CD4-positive, alpha-beta T cell (primary cell): ENCODE measurements at regions not wholly inside any gene's neighbourhood (a gene's known extent, or its start where the extent isn't known, plus 50 kb on each side); places are given as distances from the start of the nearest gene placed in this dataset.

Experiments
- ATAC-seq: fragments of 200-7000 bp; cut with Tn5 transposase; one replicate; pipeline ENCODE4 v1.10.0; 2022; ENCODE audit warnings: mild to moderate bottlenecking; ENCODE audit not compliant: poor library complexity
- CTCF ChIA-PET: fragments of 350-600 bp; sonication (Branson Sonifier 250); formaldehyde crosslinking; loops from one replicate; lab custom pipeline; 2021; ENCODE audit warnings: antibody characterized with exemption, inconsistent platforms; lab: Charles Lee
- POLR2A ChIA-PET: fragments of 350-600 bp; sonication (Branson Sonifier 250); formaldehyde crosslinking; loops from one replicate; lab custom pipeline; 2021; ENCODE audit warnings: antibody characterized with exemption, inconsistent platforms; lab: Charles Lee
- DNase-seq, 14 experiments: peaks; one replicate each; pipeline ENCODE4 v3.0.0-alpha.2; 2013 to 2020; ENCODE audit warnings: mixed read lengths in 2 of 14
- H3K27ac ChIP-seq, 2 donors: one replicate each; pipeline versions ENCODE4 v1.5.1 to v1.7.0; 2013; ENCODE audit warnings: low read length in 2 of 2, low read depth in 1 of 2, mild to moderate bottlenecking in 1 of 2
- H3K27me3 ChIP-seq, 2 experiments: 1 replicate in 1 of 2; 2 replicates in 1 of 2; pipeline versions ENCODE4 v1.6.1 to v1.7.0; 2013; ENCODE audit warnings: low read length in 2 of 2, control low read depth in 1 of 2, mild to moderate bottlenecking in 1 of 2, moderate library complexity in 1 of 2; ENCODE audit not compliant: insufficient read depth in 2 of 2, control insufficient read depth in 1 of 2
- H3K36me3 ChIP-seq: one replicate; pipeline ENCODE4 v1.6.1; 2013; ENCODE audit warnings: low read length, control low read depth; ENCODE audit not compliant: insufficient read depth
- H3K4me1 ChIP-seq: one replicate; pipeline ENCODE4 v1.6.1; 2013; ENCODE audit warnings: low read length, control low read depth; ENCODE audit not compliant: insufficient read depth
- H3K4me3 ChIP-seq: one replicate; pipeline ENCODE4 v1.5.1; 2013; ENCODE audit warnings: mild to moderate bottlenecking, low read length, moderate library complexity
- H3K9me3 ChIP-seq, 2 experiments: 1 replicate in 1 of 2; 2 replicates in 1 of 2; pipeline versions ENCODE4 v1.6.1 to v1.7.0; 2013; ENCODE audit warnings: low read length in 2 of 2, mild to moderate bottlenecking in 2 of 2, control low read depth in 1 of 2, moderate library complexity in 1 of 2; ENCODE audit not compliant: control insufficient read depth in 1 of 2, insufficient read depth in 1 of 2
- H3K27ac Mint-ChIP-seq: one replicate; pipeline ENCODE4 v1.8.0; 2020; ENCODE audit warnings: mixed read lengths
- H3K27me3 Mint-ChIP-seq: one replicate; pipeline ENCODE4 v1.8.0; 2021; ENCODE audit warnings: mixed read lengths
- H3K36me3 Mint-ChIP-seq: one replicate; pipeline ENCODE4 v1.8.0; 2021; ENCODE audit warnings: low read depth, mixed read lengths
- H3K4me1 Mint-ChIP-seq: one replicate; pipeline ENCODE4 v1.8.0; 2021; ENCODE audit warnings: low read depth, mixed read lengths
- H3K4me3 Mint-ChIP-seq: one replicate; pipeline ENCODE4 v1.8.0; 2020; ENCODE audit warnings: mild to moderate bottlenecking, mixed read lengths
- H3K9me3 Mint-ChIP-seq: one replicate; pipeline ENCODE4 v1.8.0; 2020; ENCODE audit warnings: mixed read lengths
- intact Hi-C, 2 experiments: fragments of 100-400 bp; cut with DNase I in 1 of 2; cut with micrococcal nuclease in 1 of 2; formaldehyde crosslinking; loops; one replicate each; pipeline versions ENCODE4 v1.15.1 to v1.9.0; 2023 to 2025; cut with DNase I, micrococcal nuclease
- TF ChIP-seq, protein P1 (sequence below): fragments of 200-600 bp; IDR thresholded peaks from one replicate; pipeline ENCODE4 v1.8.0; 2022; ENCODE audit warnings: antibody characterized with exemption, mild to moderate bottlenecking

DNA sequence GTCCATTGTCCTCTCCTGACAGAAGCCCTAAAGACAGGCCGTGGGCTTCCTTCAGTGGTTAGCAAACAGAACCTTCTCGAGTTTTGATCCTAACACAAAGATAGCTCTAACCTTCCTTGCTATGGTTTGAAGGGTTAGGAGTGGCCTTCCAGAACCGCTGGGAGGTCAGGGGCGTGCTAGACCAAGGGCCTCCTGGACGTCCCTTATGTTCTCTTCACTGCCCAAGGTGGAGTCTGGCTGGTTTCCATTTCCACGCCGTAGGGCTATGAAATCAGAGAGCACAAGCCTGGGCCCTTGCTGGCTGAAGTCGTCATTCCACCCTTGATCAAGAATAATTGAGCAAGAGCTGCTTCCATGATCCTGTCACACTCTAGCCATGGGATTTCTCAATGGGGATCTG, 475.1 kb downstream of the SHQ1 start:
- no peak overlapping the region for H3K27ac ChIP-seq
- H3K4me3 ChIP-seq = no peak overlapping the region
- Mint-ChIP-seq H3K27ac (no peak overlapping the region), H3K4me1 (peaks cover 55% of the 10 kb centered on the region), H3K9me3 (no peaks in the 10 kb centered on the region), H3K4me3 (no peak overlapping the region), H3K27me3 (no peaks in the 10 kb centered on the region), H3K36me3 (peaks cover 2% of the 10 kb centered on the region)
- ChIA-PET POLR2A (no interaction called here), CTCF (no interaction called here)
- H3K4me1 ChIP-seq = peaks cover 9% of the 10 kb centered on the region
- TF ChIP-seq, protein P1, sequence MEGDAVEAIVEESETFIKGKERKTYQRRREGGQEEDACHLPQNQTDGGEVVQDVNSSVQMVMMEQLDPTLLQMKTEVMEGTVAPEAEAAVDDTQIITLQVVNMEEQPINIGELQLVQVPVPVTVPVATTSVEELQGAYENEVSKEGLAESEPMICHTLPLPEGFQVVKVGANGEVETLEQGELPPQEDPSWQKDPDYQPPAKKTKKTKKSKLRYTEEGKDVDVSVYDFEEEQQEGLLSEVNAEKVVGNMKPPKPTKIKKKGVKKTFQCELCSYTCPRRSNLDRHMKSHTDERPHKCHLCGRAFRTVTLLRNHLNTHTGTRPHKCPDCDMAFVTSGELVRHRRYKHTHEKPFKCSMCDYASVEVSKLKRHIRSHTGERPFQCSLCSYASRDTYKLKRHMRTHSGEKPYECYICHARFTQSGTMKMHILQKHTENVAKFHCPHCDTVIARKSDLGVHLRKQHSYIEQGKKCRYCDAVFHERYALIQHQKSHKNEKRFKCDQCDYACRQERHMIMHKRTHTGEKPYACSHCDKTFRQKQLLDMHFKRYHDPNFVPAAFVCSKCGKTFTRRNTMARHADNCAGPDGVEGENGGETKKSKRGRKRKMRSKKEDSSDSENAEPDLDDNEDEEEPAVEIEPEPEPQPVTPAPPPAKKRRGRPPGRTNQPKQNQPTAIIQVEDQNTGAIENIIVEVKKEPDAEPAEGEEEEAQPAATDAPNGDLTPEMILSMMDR = no peak
- no peaks in the 10 kb centered on the region for H3K27me3 ChIP-seq
- DNase-seq (no peak), ATAC-seq (no peak)
- intact Hi-C loops = no loop called here
- H3K36me3 ChIP-seq = peaks cover 5% of the 10 kb centered on the region
- H3K9me3 ChIP-seq = no peaks in the 10 kb centered on the region

DNA sequence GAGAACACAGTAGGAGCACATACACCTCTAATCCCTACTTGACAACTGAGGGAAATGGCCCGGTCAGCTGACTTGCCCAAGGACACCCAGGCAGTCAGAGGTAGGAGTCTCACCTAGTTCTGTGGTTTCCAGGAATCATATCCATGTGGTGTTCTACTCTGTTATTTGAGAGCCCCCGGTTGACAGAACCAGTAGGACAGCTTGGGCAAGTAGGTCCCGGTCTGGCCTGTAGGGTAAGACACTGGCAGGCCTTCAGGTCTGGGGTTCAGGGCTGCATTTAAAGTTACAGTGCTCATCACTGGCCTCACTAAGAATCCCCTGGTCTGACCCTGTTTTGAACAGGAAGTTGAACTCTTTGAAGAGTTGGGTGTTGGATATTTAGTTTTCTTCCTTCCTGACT, 476.1 kb downstream of the SHQ1 start:
- H3K4me1 ChIP-seq = peaks cover 9% of the 10 kb centered on the region
- no peaks in the 10 kb centered on the region for H3K27me3 ChIP-seq
- TF ChIP-seq, protein P1 = no peak
- CTCF ChIA-PET = interaction anchor here (0.6 kb wide), 1 partner anchor 277 kb away, joined by 4 read pairs; no protein-coding TSS in a partner anchor
- H3K4me3 ChIP-seq = no peak overlapping the region
- ATAC-seq (no peak), DNase-seq (no peak)
- Mint-ChIP-seq H3K36me3 (no peaks in the 10 kb centered on the region), H3K27me3 (no peaks in the 10 kb centered on the region), H3K4me1 (peaks cover 55% of the 10 kb centered on the region), H3K4me3 (no peak overlapping the region), H3K27ac (peak overlapping the region; percentile 53), H3K9me3 (no peaks in the 10 kb centered on the region)
- no peaks in the 10 kb centered on the region for H3K36me3 ChIP-seq
- POLR2A ChIA-PET = no interaction called here
- intact Hi-C loops = no loop called here
- H3K9me3 ChIP-seq = no peaks in the 10 kb centered on the region
- H3K27ac ChIP-seq = no peak overlapping the region

DNA sequence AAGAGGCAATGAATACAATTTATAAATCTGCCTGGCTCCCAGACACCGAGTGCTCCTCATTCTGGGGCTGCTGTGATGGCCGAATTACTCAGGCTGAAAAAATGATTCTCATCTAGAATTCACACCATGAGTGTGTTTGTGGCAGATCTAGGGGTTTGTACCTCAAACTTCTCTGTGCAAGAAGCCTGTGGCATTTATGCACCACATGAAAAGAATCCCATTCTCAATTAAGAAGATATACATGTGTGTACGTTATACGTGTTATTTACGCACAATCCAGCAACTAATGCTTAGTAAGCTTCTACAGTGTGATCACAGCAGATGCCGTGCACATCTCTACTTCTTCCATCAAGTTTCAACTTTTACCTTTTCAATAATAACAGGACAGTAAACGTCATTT, 476.8 kb downstream of the SHQ1 start:
- intact Hi-C loops = no loop called here
- DNase-seq = no peak
- CTCF ChIA-PET = no interaction called here
- Histone ChIP-seq H3K4me1 (peaks cover 9% of the 10 kb centered on the region), H3K36me3 (no peaks in the 10 kb centered on the region), H3K9me3 (no peaks in the 10 kb centered on the region), H3K27me3 (no peaks in the 10 kb centered on the region), H3K27ac (no peak overlapping the region), H3K4me3 (no peak overlapping the region)
- H3K9me3 Mint-ChIP-seq = no peaks in the 10 kb centered on the region
- POLR2A ChIA-PET = no interaction called here
- no peak overlapping the region for H3K27ac Mint-ChIP-seq
- no peaks in the 10 kb centered on the region for H3K27me3 Mint-ChIP-seq
- H3K4me3 Mint-ChIP-seq = no peak overlapping the region
- TF ChIP-seq, protein P1 = no peak
- no peak for ATAC-seq
- no peaks in the 10 kb centered on the region for H3K36me3 Mint-ChIP-seq
- H3K4me1 Mint-ChIP-seq = peaks cover 53% of the 10 kb centered on the region
